Cardiac muscle cell (in vitro differentiated cells and primary cell): ENCODE measurements at regions not wholly inside any gene's neighbourhood (a gene's known extent, or its start where the extent isn't known, plus 50 kb on each side); places are given as distances from the start of the nearest gene placed in this dataset.
"Not testable (repeated sequence)": the region's sequence is repeated elsewhere in the genome, so short reads cannot be mapped to it uniquely, and the experiment has no call there.

Source experiments
- DNase-seq, 2 donors: peaks; one replicate each; pipeline versions ENCODE4 v3.0.0 to v3.0.0-alpha.2; 2010 to 2017; ENCODE audit warnings: low read depth in 1 of 2, low spot score in 1 of 2
- H3K27ac ChIP-seq: fragments of 200-600 bp; sonication (generic); 2 replicates; pipeline ENCODE4 v1.5.1; 2016
- H3K27me3 ChIP-seq: fragments of 200-600 bp; sonication (generic); 2 replicates; pipeline ENCODE4 v1.6.0; 2016; ENCODE audit warnings: control low read depth
- H3K36me3 ChIP-seq: fragments of 200-600 bp; sonication (generic); 2 replicates; pipeline ENCODE4 v1.5.1; 2016; ENCODE audit warnings: control low read depth
- H3K4me1 ChIP-seq: fragments of 200-600 bp; sonication (generic); 2 replicates; pipeline ENCODE4 v1.8.1; 2017; ENCODE audit warnings: low read depth, mild to moderate bottlenecking, mixed run types
- H3K4me3 ChIP-seq: fragments of 200-600 bp; sonication (generic); 2 replicates; pipeline ENCODE4 v1.5.1; 2016; ENCODE audit warnings: mild to moderate bottlenecking
- H3K9me3 ChIP-seq: fragments of 200-600 bp; sonication (generic); 2 replicates; pipeline ENCODE4 v1.5.1; 2017; ENCODE audit warnings: low read depth, mild to moderate bottlenecking, control low read depth
- CTCF ChIP-seq: IDR thresholded peaks from 2 replicates; pipeline ENCODE4 v1.5.1; 2012; ENCODE audit warnings: low read depth, mild to moderate bottlenecking, low read length

- Histone ChIP-seq H3K4me1 (no peaks in the 10 kb centered on the region), H3K36me3 (no peaks in the 10 kb centered on the region), H3K27me3 (peaks cover 10% of the 10 kb centered on the region), H3K27ac (no peak overlapping the region), H3K4me3 (no peak overlapping the region), H3K9me3 (no peaks in the 10 kb centered on the region)
- no peak for TF ChIP-seq CTCF
- no peak for DNase-seq
These were observed 349.1 kb downstream of the SETD4 start for GRCh38 chr21:35711213-35711612.

GRCh38 chr21:35709990-35710389, 350.3 kb downstream of the SETD4 start:
- H3K27me3 ChIP-seq = peaks cover 21% of the 10 kb centered on the region
- H3K36me3 ChIP-seq, H3K9me3 ChIP-seq, H3K4me1 ChIP-seq, DNase-seq, H3K27ac ChIP-seq, H3K4me3 ChIP-seq: not testable (repeated sequence)

- Histone ChIP-seq H3K4me3 (no peak overlapping the region), H3K36me3 (no peaks in the 10 kb centered on the region), H3K27me3 (peaks cover 31% of the 10 kb centered on the region), H3K9me3 (no peaks in the 10 kb centered on the region), H3K4me1 (no peaks in the 10 kb centered on the region), H3K27ac (no peak overlapping the region)
- TF ChIP-seq CTCF = no peak
- no peak for DNase-seq
These were observed 354.4 kb downstream of the SETD4 start for GRCh38 chr21:35705888-35706287.

GRCh38 chr21:35705237-35705887, 355.0 kb downstream of the SETD4 start:
- DNase-seq = no peak
- Histone ChIP-seq H3K27ac (no peak overlapping the region), H3K36me3 (no peaks in the 10 kb centered on the region), H3K9me3 (no peaks in the 10 kb centered on the region), H3K27me3 (peaks cover 31% of the 10 kb centered on the region), H3K4me3 (no peak overlapping the region), H3K4me1 (no peaks in the 10 kb centered on the region)
- no peak for TF ChIP-seq CTCF

GRCh38 chr21:35703704-35704103, 356.6 kb downstream of the SETD4 start:
- TF ChIP-seq CTCF = no peak
- Histone ChIP-seq H3K27ac (no peak overlapping the region), H3K36me3 (no peaks in the 10 kb centered on the region), H3K9me3 (no peaks in the 10 kb centered on the region), H3K4me1 (no peaks in the 10 kb centered on the region), H3K27me3 (peaks cover 24% of the 10 kb centered on the region), H3K4me3 (no peak overlapping the region)
- DNase-seq = no peak

GRCh38 chr21:35699361-35699760, 361.0 kb downstream of the SETD4 start:
- Histone ChIP-seq H3K4me3 (no peak overlapping the region), H3K27ac (no peak overlapping the region), H3K36me3 (no peaks in the 10 kb centered on the region), H3K27me3 (peaks cover 13% of the 10 kb centered on the region), H3K4me1 (peaks cover 10% of the 10 kb centered on the region), H3K9me3 (no peaks in the 10 kb centered on the region)
- no peak for TF ChIP-seq CTCF
- no peak for DNase-seq
